Liver (tissue), 3 donors: ENCODE measurements at regions not wholly inside any gene's neighbourhood (a gene's known extent, or its start where the extent isn't known, plus 50 kb on each side); places are given as distances from the start of the nearest gene placed in this dataset.

Experiments used
- CTCF ChIP-seq: fragments of 150-350 bp; IDR thresholded peaks from 2 replicates; pipeline ENCODE4 v1.5.1; 2017; ENCODE audit warnings: improper control_type of control experiment, low read depth, low read length; ENCODE audit not compliant: missing input control
- FOXA2 ChIP-seq: IDR thresholded peaks from 2 replicates; pipeline ENCODE4 v1.6.1; 2016; ENCODE audit warnings: antibody characterized with exemption
- RAD21 ChIP-seq, 2 donors: IDR thresholded peaks; 2 replicates each; pipeline ENCODE4 v1.6.1; 2016; ENCODE audit warnings: antibody characterized with exemption in 2 of 2, mild to moderate bottlenecking in 2 of 2
- REST ChIP-seq: IDR thresholded peaks from 2 replicates; pipeline ENCODE4 v1.6.1; 2016; ENCODE audit warnings: antibody characterized with exemption, mild to moderate bottlenecking
- TAF1 ChIP-seq: conservative IDR thresholded peaks from 2 replicates; pipeline ENCODE4 v1.6.1; 2016; ENCODE audit warnings: antibody characterized with exemption, mild to moderate bottlenecking
- TF ChIP-seq, protein P1 (sequence below): IDR thresholded peaks from 2 replicates; pipeline ENCODE4 v1.6.1; 2016; ENCODE audit warnings: antibody characterized with exemption
- donor health status: healthy.
- donor health status: healthy.

DNA sequence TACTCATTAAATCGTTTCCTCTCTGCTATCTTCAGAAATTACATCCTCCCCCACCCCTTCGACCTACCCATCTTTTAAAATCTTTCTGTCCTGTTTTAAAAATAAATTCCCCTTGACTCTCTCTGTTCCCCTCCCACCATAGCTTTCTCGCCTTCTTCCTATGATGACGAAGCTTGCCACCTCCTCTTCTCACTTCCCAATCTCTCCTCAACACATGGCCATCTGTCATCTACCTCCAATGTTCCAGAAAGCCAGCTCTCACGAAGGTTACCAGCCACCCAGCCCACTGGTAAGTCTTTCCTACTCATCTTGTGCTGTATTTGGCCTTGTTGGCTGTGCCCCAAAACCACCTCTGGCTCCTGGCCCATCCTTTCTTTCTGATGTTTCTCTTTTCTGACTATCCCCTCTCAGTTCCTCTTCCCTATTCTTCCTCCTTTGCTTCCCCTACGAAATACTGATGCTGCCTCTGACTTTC, 346.3 kb downstream of the ENC1 start:
- TF ChIP-seq CTCF (no peak), REST (no peak), RAD21 (IDR thresholded peaks at IDR 0.05) (no peak), FOXA2 (no peak), TAF1 (no peak)
- TF ChIP-seq, protein P1, sequence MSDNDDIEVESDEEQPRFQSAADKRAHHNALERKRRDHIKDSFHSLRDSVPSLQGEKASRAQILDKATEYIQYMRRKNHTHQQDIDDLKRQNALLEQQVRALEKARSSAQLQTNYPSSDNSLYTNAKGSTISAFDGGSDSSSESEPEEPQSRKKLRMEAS: no peak
